Ishikawa (cell line): ENCODE measurements at regions not wholly inside any gene's neighbourhood (a gene's known extent, or its start where the extent isn't known, plus 50 kb on each side); places are given as distances from the start of the nearest gene placed in this dataset.

Source experiments
- CEBPB ChIP-seq: IDR thresholded peaks from 2 replicates; pipeline ENCODE4 v1.6.1; 2012
- CREB1 ChIP-seq: IDR thresholded peaks from 2 replicates; pipeline ENCODE4 v1.6.1; 2012; ENCODE audit warnings: low read depth
- EGR1 ChIP-seq: IDR thresholded peaks from 2 replicates; pipeline ENCODE4 v1.6.1; 2012
- EP300 ChIP-seq: IDR thresholded peaks from 2 replicates; pipeline ENCODE4 v1.6.1; 2012; ENCODE audit warnings: borderline replicate concordance
- FOXM1 ChIP-seq: IDR thresholded peaks from 2 replicates; pipeline ENCODE4 v1.6.1; 2012; ENCODE audit warnings: low read depth, borderline replicate concordance
- NFIC ChIP-seq: IDR thresholded peaks from 2 replicates; pipeline ENCODE4 v1.6.1; 2012
- RAD21 ChIP-seq: IDR thresholded peaks from 2 replicates; pipeline ENCODE4 v1.6.1; 2012; ENCODE audit warnings: low read depth
- REST ChIP-seq: IDR thresholded peaks from 2 replicates; pipeline ENCODE4 v1.6.1; 2012; ENCODE audit warnings: low read depth, mild to moderate bottlenecking
- TAF1 ChIP-seq: IDR thresholded peaks from 2 replicates; pipeline ENCODE4 v1.6.1; 2012; ENCODE audit warnings: low read depth, mild to moderate bottlenecking
- TCF12 ChIP-seq: IDR thresholded peaks from 2 replicates; pipeline ENCODE4 v1.6.1; 2012; ENCODE audit warnings: low read depth
- TEAD4 ChIP-seq: IDR thresholded peaks from 2 replicates; pipeline ENCODE4 v1.6.1; 2012
- YY1 ChIP-seq: IDR thresholded peaks from 2 replicates; pipeline ENCODE4 v1.6.1; 2012; ENCODE audit warnings: low read depth
- ZBTB7A ChIP-seq: IDR thresholded peaks from 2 replicates; pipeline ENCODE4 v1.6.1; 2012; ENCODE audit warnings: low read depth
- TF ChIP-seq, protein P1 (sequence below): IDR thresholded peaks from 2 replicates; pipeline ENCODE4 v1.6.1; 2012
- TF ChIP-seq, protein P2 (sequence below): IDR thresholded peaks from 2 replicates; pipeline ENCODE4 v1.6.1; 2012

- TF ChIP-seq, protein P1, sequence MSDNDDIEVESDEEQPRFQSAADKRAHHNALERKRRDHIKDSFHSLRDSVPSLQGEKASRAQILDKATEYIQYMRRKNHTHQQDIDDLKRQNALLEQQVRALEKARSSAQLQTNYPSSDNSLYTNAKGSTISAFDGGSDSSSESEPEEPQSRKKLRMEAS, result no peak
- no peak for TF ChIP-seq YY1
- no peak for TF ChIP-seq RAD21
- TF ChIP-seq TCF12, result no peak
- no peak for TF ChIP-seq TAF1
- TF ChIP-seq TEAD4, result no peak
- TF ChIP-seq ZBTB7A, result no peak
Observed at GRCh38 chr2:59630789-59631188, 922.7 kb downstream of the BCL11A start.

DNA sequence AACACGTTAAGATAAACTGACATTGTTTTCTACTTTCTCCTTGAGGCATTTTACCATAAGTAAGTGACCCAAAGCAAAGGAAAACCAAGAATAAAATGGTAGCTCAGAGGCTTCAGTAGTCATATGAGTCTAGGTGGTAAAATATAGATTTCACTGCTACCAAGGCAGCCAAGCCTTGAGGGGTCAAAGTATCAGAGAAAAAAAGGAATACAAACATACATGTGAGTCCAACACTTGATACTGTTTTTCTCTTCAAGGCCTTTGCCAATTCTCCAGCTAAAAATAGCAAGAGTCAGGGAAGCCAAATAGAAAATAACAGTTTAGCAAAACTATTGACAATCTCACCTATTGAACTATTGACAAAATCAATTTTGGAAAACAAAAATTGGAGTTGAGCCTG lies 925.9 kb downstream of the BCL11A start:
- TF ChIP-seq TEAD4 (no peak), EGR1 (no peak), ZBTB7A (no peak), YY1 (no peak), TCF12 (no peak), TAF1 (no peak), CEBPB (no peak), REST (no peak), NFIC (no peak), FOXM1 (no peak), RAD21 (no peak), EP300 (no peak), CREB1 (no peak)
- TF ChIP-seq, protein P2, sequence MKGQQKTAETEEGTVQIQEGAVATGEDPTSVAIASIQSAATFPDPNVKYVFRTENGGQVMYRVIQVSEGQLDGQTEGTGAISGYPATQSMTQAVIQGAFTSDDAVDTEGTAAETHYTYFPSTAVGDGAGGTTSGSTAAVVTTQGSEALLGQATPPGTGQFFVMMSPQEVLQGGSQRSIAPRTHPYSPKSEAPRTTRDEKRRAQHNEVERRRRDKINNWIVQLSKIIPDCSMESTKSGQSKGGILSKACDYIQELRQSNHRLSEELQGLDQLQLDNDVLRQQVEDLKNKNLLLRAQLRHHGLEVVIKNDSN, result no peak
- TF ChIP-seq, protein P1, result no peak

DNA sequence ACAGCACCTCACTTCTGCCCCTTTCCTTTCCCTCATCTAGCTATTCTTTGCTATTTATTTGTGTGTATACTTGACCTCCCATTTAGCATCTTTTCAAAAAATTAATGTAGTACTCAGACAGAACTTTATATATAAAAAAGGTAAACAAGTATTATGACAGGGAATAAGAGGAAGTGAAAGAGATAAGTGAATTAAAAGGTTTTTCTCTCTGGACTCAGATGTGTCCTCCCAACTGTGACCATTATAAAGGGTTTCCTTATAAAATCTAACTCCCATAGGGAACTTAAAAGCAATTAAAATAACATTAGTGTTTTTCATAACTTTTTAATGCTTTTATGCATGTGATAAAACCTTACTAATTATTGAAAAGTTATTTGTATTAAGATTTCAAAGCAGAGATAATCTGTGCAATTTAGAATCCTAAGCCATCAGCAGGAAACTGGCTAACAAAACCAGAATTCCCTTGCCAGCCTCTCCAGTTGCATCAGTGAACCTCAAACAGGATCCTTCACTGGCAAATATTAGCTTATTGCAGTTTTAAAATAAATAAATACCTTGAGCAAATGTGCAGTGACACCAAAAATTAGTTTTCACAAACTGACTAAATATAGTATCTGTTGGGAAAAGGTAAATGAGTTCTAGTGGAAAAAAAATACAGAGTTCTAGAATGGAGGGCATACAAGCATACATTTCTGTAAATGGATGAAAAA lies 930.7 kb downstream of the BCL11A start:
- TF ChIP-seq RAD21, result no peak
- no peak for TF ChIP-seq TEAD4
- TF ChIP-seq NFIC, result no peak
- TF ChIP-seq TCF12, result no peak
- TF ChIP-seq, protein P1, result no peak
- no peak for TF ChIP-seq FOXM1
- no peak for TF ChIP-seq CREB1

- no peak for TF ChIP-seq EGR1
- TF ChIP-seq ZBTB7A, result no peak
- no peak for TF ChIP-seq TEAD4
- no peak for TF ChIP-seq TCF12
- no peak for TF ChIP-seq EP300
- no peak for TF ChIP-seq TAF1
Observed at GRCh38 chr2:59604123-59604522, 949.3 kb downstream of the BCL11A start.

- TF ChIP-seq FOXM1 (no peak), ZBTB7A (no peak), NFIC (no peak), TAF1 (no peak), EGR1 (no peak), CEBPB (no peak), TEAD4 (no peak), REST (no peak), YY1 (no peak), CREB1 (no peak), RAD21 (no peak), EP300 (no peak), TCF12 (no peak)
- TF ChIP-seq, protein P2, result no peak
- TF ChIP-seq, protein P1, result no peak
Observed at GRCh38 chr2:59594671-59595222, 958.7 kb downstream of the BCL11A start.
